ENCODE measurements at regions not wholly inside any gene's neighbourhood (a gene's known extent, or its start where the extent isn't known, plus 50 kb on each side); places are given as distances from the start of the nearest gene placed in this dataset.

DNA sequence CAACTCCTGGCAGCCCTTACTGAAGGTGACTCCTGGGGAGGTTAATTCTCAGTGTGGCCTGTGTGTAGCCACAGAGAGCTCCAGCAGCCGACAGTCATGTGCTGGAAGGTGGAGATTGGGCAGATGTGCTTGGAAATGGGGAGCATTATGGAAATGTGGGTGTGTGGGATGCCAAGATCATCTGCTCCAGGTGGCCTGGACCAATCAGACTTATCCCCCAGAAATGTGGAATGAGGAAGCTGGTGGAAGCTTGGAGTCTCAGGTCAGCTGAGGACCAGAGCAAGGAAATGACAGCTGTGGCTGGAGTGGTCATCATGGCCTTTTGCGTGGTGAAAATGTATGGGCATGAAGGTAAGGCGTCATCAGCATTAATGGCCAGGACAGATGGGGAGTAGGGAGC lies 234.0 kb downstream of the MIAT start:
- DNase-seq (ENCODE audit: low read depth in 1 of 2, low spot score in 1 of 2) = no peak

DNA sequence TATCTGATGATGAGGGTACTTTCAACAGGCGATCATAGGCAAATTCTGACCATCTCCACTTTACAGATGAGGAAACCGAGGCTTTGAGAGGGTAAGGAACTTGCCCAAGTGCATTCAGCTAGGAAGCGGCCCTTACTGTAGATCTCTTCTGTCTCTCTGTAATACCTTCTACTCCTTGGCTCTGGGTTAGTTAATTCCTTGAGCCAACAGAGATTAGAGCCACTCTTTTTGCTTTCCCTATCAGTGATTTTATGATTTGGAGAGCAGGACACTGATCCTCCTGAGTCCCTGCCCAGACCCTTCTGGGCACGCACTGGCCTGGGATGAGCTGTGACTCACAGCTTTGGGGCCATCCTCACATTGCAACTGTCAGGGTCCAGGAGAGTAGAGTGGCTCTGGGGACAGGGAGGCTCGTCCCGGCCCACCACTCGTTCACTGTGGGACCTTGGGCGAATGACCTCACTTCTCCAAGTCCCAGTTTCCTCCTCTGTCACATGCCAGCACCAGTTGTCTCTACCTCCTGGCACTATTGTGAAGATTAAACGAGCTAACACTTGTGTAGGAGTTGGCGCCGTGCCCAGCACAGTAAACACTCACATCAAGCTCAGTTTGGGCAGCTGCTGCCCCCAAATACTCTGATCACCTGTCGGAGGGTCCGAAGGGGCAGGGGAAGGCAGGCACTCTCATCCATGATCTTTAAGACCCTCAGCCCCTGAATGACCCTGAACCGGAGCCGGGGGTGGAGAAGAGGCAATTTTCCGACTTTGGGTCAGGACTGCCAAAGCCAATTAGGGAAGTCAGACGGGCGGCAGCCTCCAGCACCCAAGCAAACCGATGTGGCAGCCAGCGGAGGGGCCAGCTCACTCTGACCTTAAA lies 235.0 kb downstream of the MIAT start:
- no peak for DNase-seq (ENCODE audit: low read depth in 1 of 2, low spot score in 1 of 2)

DNA sequence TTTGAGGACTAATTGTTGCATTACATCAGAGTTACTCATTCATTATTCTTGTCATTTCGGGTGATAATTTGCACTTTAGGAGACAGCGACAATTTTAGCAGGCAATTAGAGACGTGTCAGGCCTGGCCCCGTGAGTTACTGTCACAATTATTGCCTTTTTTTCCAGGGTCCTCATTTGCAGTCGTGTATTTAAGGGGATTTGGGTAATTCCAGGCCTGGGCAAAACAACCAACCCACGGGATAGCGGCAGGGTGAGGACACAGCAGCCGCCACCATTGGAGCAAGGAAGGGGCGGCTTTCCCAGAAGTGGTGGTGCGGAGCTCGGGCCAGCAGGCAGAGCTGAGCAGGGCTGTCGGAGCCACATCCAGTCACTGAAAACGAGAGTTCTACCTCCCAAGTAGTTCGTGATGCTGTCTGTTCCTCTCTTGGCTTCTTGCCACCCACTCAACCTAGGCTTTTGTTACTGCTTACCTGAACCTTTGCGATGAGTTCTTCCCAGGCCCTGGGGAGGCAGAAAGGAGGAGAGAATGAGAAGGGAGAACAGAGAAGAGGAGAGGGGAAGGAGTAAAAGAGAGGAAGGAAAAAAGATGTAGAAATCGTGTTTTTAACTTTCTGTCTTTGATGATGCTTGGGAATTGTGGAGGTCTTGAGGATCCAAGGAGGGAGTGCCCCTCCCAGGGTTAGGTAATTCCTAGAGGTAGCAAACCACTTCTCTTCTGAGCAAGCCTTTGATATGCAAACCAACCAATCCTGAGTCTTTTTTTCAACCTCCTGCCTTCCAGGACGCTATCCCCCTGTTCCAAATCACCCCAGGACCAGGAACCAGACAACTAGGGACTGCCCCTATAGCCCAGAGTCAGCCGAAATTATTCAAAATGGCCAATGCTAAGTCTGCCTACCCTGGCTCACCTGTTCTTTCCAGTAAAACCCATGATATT lies 236.1 kb downstream of the MIAT start:
- DNase-seq (ENCODE audit: low read depth in 1 of 2, low spot score in 1 of 2) = no peak

DNA sequence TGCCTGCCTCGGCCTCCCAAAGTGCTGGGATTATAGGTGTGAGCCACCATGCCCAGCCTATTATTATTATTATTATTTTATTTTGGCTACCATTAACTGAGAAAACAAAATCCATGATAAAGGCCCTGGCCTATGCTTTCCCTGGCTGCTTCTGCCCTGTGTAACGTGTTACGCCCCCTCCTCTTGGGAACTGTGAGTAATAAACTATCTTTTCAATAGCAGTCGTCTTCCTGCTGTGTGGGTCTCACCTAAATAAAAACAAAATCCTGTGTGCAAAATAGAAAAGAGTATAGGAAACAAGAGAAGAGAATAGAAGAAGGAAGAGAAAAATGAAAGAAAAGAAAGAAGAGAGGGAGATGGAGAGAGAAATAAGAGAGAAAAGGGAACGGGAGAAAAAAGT lies 237.0 kb downstream of the MIAT start:
- no peak for DNase-seq (ENCODE audit: low read depth in 1 of 2, low spot score in 1 of 2)

DNA sequence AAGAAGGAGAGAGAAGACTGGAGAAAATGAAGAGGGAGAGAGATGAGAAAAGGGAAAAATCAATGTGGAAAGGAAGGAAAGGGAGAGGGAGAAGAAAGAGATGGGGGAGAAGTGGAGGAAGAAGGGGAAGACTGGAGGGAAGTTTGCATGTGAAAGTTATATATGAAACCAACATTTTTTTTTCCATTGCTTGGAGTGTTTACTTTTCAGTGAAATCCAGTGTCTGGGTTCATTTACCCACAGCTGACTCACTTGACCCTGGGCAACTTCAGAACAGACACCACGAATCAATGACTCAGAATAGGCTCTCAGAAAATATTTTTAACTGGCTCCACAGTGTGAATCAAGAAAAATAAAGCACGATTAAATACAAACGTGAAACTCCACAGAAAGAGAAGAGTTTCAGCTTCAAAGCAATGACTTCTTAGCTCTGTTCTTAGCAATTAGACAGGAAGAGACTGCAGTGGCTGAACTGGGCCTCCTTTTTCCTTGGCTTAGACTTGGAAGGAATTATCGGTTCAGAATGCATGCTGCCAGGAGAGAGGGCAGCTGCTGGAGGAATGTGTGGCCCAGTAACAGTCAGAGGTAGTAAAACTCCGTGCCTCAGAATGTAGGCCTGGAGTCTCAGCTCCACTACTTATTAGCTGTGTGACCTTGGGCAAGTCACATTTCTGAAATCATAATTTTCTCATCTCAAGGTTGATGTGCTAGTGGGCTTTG lies 237.5 kb downstream of the MIAT start:
- no peak for DNase-seq (ENCODE audit: low read depth in 1 of 2, low spot score in 1 of 2)

DNA sequence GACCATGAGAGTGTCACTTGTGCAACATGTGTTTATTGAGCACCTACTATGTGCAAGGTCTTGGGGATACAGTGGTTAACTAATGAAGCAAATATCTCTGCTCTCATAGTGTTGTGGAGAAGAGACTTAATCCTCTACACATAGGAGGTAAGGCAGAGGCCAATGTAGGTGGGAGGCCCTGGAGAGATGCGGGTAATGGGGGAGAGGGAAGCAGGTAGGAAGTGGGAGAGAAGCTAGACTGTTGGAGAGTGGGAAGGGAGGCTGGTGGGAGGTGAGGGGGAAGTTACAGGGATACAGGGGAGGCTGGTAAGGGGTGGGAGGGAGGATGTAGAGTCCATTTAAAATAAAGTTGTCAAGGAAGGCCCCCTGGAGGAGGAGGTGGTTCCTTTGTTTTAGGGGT lies 240.0 kb downstream of the MIAT start:
- DNase-seq (ENCODE audit: low read depth in 1 of 2, low spot score in 1 of 2) = no peak

DNA sequence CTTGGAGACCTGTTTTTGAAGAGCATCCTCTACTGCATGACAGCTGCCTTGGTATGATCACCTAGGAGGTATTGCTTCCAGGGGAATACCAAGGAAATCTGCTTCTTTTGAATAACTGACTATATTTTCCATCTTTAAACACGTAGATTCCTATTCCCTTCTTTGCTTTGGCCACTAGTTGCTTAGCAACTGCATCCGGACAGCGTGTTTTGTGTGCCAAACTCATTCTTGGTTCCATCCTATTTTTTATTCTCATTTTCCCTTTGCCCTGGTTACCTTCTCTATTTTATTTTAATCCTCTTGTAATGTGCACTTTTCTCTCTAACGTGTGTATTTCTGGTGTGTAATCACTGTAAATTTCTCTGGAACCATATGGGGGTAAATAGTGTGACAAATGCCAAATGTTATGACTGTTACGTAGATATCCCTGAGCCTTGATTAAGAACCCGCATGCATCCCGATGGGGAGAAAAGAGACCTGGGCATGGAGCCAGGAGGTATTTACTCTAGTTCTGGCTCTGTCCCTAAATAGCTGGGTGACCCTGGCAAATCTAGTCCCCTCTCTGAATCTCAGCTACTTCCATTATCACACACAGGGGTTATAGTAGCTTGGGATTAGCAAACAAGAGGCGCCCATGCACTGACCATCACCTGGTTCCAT lies 241.7 kb downstream of the MIAT start:
- no peak for DNase-seq (ENCODE audit: low read depth in 1 of 2, low spot score in 1 of 2)

DNA sequence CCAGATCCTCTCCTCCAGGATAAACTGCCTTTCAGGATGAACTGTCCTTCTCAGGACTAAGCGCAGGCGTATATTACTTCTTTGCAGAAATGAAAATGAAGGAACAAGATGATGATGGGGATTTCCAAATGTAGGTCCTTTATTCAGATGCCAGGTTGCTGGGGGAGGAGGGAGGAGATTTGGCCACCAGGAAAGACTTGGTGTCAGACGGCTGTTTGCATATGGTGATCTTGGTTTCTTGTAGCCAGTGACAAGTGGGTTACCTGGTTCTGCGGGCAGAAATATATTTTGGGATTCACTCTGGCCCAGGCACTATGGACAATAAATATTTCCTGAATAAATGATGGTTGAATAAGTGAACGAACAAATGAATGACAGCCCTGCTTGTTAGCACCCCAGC lies 243.4 kb downstream of the MIAT start:
- DNase-seq (ENCODE audit: low read depth in 1 of 2, low spot score in 1 of 2) = no peak

DNA sequence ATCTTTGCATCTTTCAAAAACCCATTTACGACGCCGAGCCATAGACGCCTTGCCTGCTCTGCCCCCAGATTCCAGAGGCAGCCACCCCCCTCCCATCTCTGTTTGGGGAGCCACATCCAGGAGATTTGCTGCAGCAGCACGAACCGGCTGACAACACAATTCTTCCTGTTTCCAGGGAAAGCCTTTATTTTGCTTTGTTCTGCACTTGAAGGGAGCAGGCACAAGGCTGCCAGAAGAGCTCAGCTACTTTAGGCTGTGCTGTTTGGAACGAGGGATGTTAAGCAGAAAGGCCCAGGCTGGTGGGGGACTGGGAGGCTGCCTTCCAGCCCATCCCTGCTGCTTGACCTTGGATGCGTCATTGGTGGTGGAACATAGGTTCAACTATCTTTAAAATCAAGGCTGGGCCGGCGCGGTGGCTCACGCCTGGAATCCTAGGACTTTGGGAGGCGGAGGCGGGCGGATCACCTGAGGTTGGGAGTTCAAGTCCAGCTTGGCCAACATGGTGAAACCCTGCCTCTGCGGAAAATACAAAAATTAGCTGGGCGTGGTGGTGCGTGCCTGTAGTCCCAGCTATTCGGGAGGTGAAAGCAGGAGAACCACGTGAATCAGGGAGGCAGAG lies 243.9 kb downstream of the MIAT start:
- DNase-seq (ENCODE audit: low read depth in 1 of 2, low spot score in 1 of 2) = no peak

DNA sequence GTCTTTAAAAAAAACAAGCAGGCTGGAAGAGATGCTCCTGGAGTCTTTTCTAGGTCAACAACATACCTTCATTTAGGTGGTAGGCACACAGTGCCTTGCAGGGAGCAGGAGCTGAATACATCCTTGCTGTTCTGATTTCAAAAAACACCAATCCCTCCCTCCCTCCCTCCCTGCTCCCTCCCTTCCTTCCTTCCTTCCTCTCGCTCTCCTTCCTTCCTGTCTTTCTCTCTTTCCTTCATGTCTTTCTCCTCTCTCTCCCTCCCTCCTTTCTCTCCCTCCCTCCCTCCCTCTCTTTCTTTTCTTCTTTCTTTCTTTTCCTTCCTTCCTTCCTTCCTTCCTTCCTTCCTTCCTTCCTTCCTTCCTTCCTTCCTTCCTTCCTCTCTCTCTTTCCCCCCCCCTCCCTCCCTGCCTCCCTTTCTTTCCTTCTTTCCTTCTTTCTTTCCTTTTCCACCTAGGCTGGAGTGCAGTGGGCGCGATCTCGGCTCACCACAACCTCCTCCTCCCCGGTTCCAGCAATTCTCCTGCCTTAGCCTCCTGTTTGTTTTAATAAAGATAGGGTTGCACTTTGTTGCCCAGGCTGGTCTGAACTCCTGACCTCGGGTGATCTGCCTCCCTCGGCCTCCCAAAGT lies 245.1 kb downstream of the MIAT start:
- DNase-seq (ENCODE audit: low read depth in 1 of 2, low spot score in 1 of 2) = no peak

DNA sequence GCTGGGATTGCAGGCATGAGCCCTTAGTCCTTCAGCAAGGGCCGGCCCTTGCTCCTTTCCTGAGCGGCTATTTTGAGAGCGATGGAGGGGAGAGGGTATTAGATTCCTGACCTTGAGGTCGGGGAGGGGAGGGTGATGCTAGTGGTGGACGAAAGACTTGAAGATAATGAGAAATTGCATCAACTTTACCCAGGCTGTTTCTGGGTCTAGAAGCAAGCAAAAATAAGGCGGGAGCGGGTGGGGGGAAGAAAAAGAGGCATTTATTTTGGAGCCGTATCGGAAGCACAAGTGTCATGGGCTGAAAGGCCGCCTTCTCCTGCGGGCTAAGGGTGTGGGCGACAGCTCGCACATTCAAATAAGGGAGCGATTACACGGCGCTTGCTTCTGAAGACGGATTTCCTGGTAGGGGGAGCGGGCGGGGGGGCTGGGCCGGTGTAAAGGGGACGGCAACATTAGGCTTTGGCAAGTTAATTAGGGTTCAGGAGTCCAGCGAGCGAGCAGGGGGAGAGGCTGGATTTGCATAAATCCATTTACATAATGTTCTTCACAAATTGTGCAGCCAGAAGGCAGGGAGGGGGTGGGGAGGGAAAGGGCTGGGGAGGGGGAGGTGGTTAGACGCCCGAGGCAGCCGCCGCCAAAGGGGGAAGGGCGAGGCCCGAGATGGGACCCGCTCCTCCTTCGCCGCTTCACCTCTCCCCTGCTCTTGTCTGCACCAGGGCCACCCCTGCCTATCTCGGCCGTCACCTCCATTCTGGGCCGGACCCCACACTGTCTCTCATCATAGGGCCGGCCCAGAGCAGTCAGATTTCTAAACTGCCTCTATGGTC lies 245.9 kb downstream of the MIAT start:
- no peak for DNase-seq (ENCODE audit: low read depth in 1 of 2, low spot score in 1 of 2)

DNA sequence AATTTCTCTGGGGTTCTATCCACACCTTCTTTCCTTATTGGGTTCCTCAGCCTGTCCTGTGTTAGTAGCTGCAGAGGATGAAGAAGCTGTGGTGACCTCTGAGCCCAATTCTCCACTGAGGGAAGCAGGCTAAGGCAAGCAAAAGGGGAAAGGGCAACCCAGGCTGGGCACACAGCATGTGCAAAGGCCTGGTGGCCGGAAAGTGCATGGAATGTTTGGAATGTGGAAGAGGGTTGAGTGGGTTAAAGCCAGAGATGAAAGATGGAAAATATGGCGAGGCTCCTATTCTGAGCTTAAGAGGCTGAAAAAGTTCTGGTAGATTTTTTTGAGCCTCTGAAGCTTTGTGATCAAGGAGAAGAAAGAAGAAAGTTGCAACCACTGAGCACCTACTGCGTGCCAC lies 247.1 kb downstream of the MIAT start:
- no peak for DNase-seq (ENCODE audit: low read depth in 1 of 2, low spot score in 1 of 2)

DNA sequence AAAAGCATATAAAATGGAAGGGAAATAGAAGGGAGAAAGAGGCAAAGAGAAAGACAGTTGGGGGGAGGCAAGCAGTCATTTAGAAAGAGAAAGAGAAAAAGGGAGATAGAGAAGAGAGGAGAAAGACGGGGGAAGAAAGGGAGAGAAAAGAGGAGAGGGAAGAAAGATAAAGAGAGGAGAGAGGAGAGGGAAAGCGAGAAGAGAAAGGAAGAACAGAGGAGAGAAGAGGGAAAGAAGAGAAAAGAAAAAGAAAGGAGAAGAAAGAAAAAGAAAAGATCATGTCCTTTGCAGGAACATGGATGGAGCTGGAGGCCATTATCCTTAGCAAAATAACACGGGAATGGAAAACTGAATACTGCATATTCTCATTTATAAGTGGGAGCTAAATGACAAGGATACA lies 247.7 kb downstream of the MIAT start:
- DNase-seq (ENCODE audit: low read depth in 1 of 2, low spot score in 1 of 2) = no peak

DNA sequence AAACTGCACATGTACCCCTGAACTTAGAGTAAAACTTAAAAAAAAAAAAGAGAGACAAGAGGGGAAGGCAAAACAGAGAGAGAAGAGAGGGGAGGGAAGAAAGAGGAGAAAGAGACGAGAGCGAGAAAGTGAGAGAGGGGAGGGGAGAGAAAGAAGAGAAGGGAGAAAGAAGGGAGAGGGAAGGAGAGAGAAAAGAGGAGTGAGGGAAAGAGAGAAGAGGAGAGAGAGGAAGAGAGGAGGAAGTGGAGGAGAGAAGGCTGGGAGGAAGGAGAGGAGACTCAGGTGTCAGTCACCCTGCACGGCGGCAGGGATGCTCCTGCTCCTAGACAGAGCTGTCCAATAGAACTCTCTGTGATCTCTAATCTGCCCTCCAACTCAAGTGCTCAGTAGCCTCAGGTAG lies 248.3 kb downstream of the MIAT start:
- DNase-seq (ENCODE audit: low read depth in 1 of 2, low spot score in 1 of 2) = no peak

DNA sequence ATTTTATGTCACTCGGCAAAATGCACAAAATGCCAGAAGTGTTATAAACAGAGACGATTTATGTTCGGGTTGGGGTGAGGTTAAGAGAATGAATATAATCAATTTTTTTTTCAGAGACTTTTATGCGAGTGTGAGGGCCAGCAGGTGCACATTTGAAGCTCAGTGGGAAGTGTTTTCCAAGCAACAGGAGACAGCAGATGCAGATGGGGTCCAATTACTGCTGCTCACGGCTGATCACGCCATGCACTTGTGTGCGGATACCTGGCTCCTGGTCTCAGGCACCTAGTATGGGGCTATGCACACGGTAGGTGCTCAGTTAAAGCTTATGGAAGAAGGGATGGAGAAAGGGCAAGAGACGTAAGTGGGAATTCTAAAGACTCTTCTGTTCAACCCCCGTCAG lies 249.1 kb downstream of the MIAT start:
- no peak for DNase-seq (ENCODE audit: low read depth in 1 of 2, low spot score in 1 of 2)

DNA sequence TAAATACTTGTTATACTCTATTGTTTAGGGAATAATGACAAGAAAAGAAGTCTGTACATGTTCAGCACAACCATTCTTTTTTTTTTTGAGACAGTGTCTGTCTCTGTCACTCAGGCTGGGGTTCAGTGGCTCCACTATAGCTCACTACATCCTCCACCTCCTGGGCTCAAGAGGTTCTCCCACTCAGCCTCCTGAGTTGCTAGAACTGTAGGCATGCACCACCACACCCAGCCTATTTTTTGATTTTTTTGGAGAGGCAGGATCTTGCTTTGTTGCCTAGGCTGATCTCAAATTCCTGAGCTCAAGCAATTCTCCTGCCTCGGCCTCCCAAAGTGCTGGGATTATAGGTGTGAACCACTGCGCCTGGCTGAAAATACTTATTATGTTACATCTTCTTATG lies 250.0 kb downstream of the MIAT start:
- no peak for DNase-seq (ENCODE audit: low read depth in 1 of 2, low spot score in 1 of 2)

DNA sequence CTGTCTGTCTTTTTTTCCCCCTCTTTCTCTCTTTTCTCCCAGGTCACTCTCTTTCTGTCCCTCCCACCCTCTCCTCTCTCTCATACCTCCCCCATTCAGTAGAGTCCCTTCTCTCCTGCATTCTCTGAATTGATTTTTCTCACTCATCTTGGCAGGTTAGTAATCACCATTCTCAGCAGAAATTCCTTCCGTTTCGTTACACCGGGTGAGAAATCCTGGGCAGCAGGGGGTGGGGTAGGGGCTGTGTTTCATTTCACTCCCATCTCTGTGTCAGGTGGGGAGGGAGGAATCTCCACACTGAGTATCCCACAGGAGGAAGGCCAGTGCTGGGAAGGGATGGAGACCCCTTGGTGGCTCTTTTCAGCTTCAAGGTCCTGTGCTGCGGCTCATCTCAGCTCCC lies 253.5 kb downstream of the MIAT start:
- DNase-seq (ENCODE audit: low read depth in 1 of 2, low spot score in 1 of 2) = no peak

DNA sequence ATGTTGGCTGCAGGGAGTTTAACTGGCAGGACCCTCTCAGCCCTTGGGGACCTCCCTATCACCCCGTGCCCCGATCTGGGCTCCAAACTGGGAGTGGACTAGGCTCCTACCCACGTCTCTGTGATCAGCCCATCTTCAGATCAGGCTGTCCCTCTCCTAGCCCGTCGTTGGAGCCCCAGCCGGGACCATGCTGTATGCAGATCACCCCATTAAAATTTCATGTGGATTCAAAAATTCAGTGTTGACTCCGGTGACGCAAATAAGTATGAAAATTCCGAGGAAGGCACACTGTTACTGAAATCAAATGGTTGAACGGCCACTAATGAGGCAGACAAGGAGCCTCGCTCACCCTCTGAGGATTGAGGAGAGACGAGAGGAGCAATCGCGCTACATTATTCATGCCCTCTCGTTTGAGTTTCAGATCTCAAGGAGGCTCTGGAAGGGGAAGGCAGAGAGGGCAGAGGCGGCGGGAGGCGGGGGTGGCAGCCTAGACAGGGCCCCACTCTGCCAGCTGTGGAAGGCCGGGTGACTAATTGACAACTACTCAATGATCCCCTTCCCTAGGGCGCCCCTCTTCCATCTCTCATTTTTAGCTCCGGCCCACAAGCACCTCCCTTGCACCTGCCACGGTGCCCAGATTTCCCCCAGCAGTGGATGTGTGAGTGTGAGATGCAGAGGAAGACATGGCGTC lies 255.4 kb downstream of the MIAT start:
- no peak for DNase-seq (ENCODE audit: low read depth in 1 of 2, low spot score in 1 of 2)

All from stimulated activated CD4-positive, alpha-beta T cell treated with anti-CD3 and anti-CD28 coated beads, Interleukin-15, amount 100 ng/mL, for 1 hour (primary cell).